Heart left ventricle (tissue), 16 donors: ENCODE measurements at regions not wholly inside any gene's neighbourhood (a gene's known extent, or its start where the extent isn't known, plus 50 kb on each side); places are given as distances from the start of the nearest gene placed in this dataset.

Experiments used
- ATAC-seq, 4 donors: fragments of 200-7000 bp; cut with Tn5 transposase; one replicate each; pipeline ENCODE4 v1.9.1; 2020 to 2022; ENCODE audit warnings: moderate library complexity in 4 of 4, mild to moderate bottlenecking in 3 of 4, moderate number of reproducible peaks in 1 of 4
- DNase-seq, 5 donors: peaks; one replicate each; pipeline ENCODE4 v3.0.0-alpha.2; 2020
- H3K27ac ChIP-seq, 12 donors: fragments of 200-600 bp; sonication (generic) in 4 of 12; one replicate each; pipeline versions ENCODE4 v1.5.0 to v1.8.0; 2016 to 2022; ENCODE audit warnings: mild to moderate bottlenecking in 2 of 12
- H3K27me3 ChIP-seq, 9 donors: fragments of 200-600 bp; sonication (generic) in 2 of 9; one replicate each; pipeline versions ENCODE4 v1.5.1 to v1.8.0; 2016 to 2022; ENCODE audit warnings: mild to moderate bottlenecking in 3 of 9
- H3K36me3 ChIP-seq, 9 donors: fragments of 200-600 bp; sonication (generic) in 2 of 9; one replicate each; pipeline versions ENCODE4 v1.5.0 to v1.8.0; 2018 to 2022; ENCODE audit warnings: mild to moderate bottlenecking in 2 of 9
- H3K4me1 ChIP-seq, 12 donors: fragments of 200-600 bp; sonication (generic) in 4 of 12; one replicate each; pipeline versions ENCODE4 v1.5.0 to v1.8.0; 2016 to 2022; ENCODE audit warnings: mild to moderate bottlenecking in 3 of 12
- H3K4me3 ChIP-seq, 12 donors: fragments of 200-600 bp; sonication (generic) in 4 of 12; one replicate each; pipeline versions ENCODE4 v1.5.0 to v1.8.0; 2017 to 2022; ENCODE audit warnings: mild to moderate bottlenecking in 9 of 12, moderate library complexity in 4 of 12
- H3K9me3 ChIP-seq, 12 donors: fragments of 200-600 bp; sonication (generic) in 4 of 12; one replicate each; pipeline versions ENCODE4 v1.5.0 to v1.8.0; 2016 to 2022; ENCODE audit warnings: mild to moderate bottlenecking in 1 of 12
- POLR2A ChIP-seq, 2 donors: fragments of 450-650 bp; IDR thresholded peaks; one replicate each; pipeline ENCODE4 v1.6.1; 2017; ENCODE audit warnings: antibody characterized with exemption in 2 of 2, mild to moderate bottlenecking in 2 of 2, moderate library complexity in 2 of 2
- WGBS, 4 donors: extraction: QIAGEN DNeasy Blood & Tissue Kit in 2 of 4; methylation state at CpG; one replicate each; pipeline versions ENCODE4 v1.1.5 to v1.1.7; 2013 to 2018; 5-methylcytosine and 5-hydroxymethylcytosine counted together
- intact Hi-C, 10 donors: fragments of 100-400 bp; cut with DNase I; formaldehyde crosslinking; loops; one replicate each; pipeline versions ENCODE4 v1.11.1 to v1.14.2; 2022
- TF ChIP-seq, protein P1 (sequence below), 12 donors: fragments of 200-600 bp; sonication (generic) in 4 of 12; IDR thresholded peaks; one replicate each; pipeline versions ENCODE4 v1.5.0 to v1.8.0; 2018 to 2022; ENCODE audit warnings: antibody characterized with exemption in 12 of 12, mild to moderate bottlenecking in 5 of 12
- donor health status: ischemic (EF 13 %, LVEDD 7.1; RV severe dilation, severe dysfunction).
- donor health status: healthy with polysubstance abuse.
- donor health status: DM: no; HTN: yes; CAD: no.
- donor health status: DM: no; HTN: no; CAD: no.
- donor health status: ischemic (EF 25% LVEDD 6.9; RV normal size, moderate dysfunction).
- donor health status: ischemic (EF 25% LVEDD 5.7; RV mildly dilated, moderate dysfunction).
- donor health status: healthy.
- donor health status: DM: yes; HTN: yes; CAD: no.
- donor health status: ischemic (EF 35%, LVEDD 5.7; RV mildly dilated, moderate dysfunction).
- donor health status: nonischemic (EF 11% LVEDD 7.7; RV severe dilation, severe dysfunction).
- donor health status: DM: yes; HTN: yes; CAD: no.
- donor health status: PGD.
- donor health status: ischemic (EF 29% LVEDD 5.4; RV normal size, mild dysfunction).
- donor health status: nonischemic (EF 23%, LVEDD 6.1; RV moderate dilation, normal function).

DNA sequence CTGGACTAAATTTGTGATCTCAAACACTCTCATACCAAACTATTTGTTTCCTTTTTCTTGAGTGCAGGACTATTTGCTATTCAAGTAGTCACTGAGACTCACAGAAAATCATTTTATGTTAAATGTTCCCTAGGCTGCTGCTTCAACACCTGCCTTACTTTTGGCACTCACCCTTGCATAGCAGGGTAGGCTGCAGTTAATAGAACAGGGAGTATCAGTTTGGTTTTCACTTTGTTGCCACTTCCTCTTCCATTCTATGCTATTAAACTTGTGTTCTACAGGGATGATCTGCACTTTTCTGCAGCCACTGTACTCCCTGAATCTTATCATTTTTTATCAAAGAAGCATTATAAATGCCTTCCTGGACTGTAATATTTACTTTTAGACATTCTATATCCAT is 148.7 kb upstream of the PRMT6 start:
- TF ChIP-seq, protein P1, sequence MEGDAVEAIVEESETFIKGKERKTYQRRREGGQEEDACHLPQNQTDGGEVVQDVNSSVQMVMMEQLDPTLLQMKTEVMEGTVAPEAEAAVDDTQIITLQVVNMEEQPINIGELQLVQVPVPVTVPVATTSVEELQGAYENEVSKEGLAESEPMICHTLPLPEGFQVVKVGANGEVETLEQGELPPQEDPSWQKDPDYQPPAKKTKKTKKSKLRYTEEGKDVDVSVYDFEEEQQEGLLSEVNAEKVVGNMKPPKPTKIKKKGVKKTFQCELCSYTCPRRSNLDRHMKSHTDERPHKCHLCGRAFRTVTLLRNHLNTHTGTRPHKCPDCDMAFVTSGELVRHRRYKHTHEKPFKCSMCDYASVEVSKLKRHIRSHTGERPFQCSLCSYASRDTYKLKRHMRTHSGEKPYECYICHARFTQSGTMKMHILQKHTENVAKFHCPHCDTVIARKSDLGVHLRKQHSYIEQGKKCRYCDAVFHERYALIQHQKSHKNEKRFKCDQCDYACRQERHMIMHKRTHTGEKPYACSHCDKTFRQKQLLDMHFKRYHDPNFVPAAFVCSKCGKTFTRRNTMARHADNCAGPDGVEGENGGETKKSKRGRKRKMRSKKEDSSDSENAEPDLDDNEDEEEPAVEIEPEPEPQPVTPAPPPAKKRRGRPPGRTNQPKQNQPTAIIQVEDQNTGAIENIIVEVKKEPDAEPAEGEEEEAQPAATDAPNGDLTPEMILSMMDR (IDR thresholded peaks at IDR 0.05), result no peak
- no peak for TF ChIP-seq POLR2A (IDR thresholded peaks at IDR 0.05)
- Histone ChIP-seq H3K27ac (no peak overlapping the region), H3K27me3 (no peaks in the 10 kb centered on the region), H3K4me1 (no peaks in the 10 kb centered on the region), H3K36me3 (no peaks in the 10 kb centered on the region), H3K4me3 (no peak overlapping the region), H3K9me3 (no peaks in the 10 kb centered on the region)
- intact Hi-C loops, result no loop called here
- DNase-seq, result no peak
- ATAC-seq, result no peak

DNA sequence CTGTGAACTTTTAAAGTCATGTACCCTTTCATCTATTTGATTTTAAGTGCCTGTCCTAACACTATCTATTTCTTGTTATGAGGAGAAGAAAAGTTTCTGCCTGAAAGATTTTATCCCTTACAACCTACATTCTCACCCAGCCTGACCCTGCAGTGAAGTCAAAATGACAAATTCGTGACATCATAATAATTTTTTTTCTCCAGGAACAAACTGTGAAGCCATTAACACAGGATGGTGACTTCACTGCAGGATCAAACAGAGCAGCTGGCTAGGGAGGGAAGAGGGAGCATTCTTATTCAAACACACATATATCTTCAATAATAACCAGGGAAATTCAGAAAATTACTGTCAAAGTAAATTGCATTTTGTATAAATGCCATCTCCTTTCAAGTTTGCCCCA is 147.8 kb upstream of the PRMT6 start:
- TF ChIP-seq, protein P1 (IDR thresholded peaks at IDR 0.05), result no peak
- TF ChIP-seq POLR2A (IDR thresholded peaks at IDR 0.05), result no peak
- no peaks in the 10 kb centered on the region for H3K36me3 ChIP-seq
- H3K4me3 ChIP-seq, result no peak overlapping the region
- H3K4me1 ChIP-seq, result no peaks in the 10 kb centered on the region
- WGBS, 4 donors, result 44 to 66% (median 59%) methylated on average over 1 of the region's 1 CpG
- H3K27ac ChIP-seq, result no peak overlapping the region
- ATAC-seq, result no peak
- no peaks in the 10 kb centered on the region for H3K27me3 ChIP-seq
- no peak for DNase-seq
- intact Hi-C loops, result no loop called here
- H3K9me3 ChIP-seq, result no peaks in the 10 kb centered on the region

DNA sequence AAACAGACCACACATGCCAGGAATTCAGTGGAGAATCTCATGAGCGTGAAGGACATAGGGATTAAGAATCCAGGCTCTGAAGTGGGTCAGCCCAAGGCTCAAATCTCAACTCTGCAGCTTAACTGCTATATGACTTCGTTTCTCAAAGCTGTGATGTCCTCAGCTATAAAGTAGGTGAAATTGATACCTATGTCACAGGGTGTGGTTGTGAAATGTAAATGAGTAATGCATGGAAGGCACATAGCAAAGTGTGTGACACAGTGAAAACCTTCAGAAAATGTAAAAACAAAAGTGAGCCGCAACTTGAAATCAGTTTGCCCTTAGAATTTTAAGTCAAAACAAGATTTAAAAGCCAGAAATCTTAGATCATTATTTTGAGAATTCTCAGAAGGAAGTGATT is 145.7 kb upstream of the PRMT6 start:
- no peaks in the 10 kb centered on the region for H3K9me3 ChIP-seq
- no peaks in the 10 kb centered on the region for H3K4me1 ChIP-seq
- ATAC-seq (no peak), DNase-seq (no peak)
- no peaks in the 10 kb centered on the region for H3K36me3 ChIP-seq
- WGBS, 4 donors, result 70 to 81% (median 76%) methylated on average over 3 of the region's 3 CpGs
- intact Hi-C loops, result loop anchor here in 1 of 10 donors (2.0 kb wide), 1 partner anchor 64 kb away; no protein-coding TSS in a partner anchor
- no peaks in the 10 kb centered on the region for H3K27me3 ChIP-seq
- no peak overlapping the region for H3K27ac ChIP-seq
- no peak for TF ChIP-seq POLR2A (IDR thresholded peaks at IDR 0.05)
- TF ChIP-seq, protein P1 (IDR thresholded peaks at IDR 0.05), result no peak
- H3K4me3 ChIP-seq, result no peak overlapping the region

DNA sequence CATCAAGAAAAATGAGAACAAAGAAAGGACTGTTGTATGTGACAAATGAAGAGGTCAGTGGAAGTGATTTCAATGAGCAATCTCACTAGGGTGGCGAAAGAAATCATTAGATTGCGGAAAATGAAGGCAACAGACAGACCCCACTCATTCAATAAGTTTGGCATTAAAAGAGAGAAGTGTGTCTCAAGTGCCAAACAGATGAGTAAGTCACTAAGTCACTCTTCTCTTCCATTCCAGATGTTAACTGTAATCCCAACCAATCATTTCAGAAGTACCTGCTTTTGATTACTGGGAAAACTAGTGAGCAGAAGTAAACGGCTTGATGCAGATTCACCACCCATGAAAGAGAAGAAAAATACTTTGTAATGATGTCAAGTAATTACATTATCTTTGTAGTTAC is 144.3 kb upstream of the PRMT6 start:
- WGBS, 4 donors, result 71 to 81% (median 77%) methylated on average over 3 of the region's 3 CpGs
- H3K9me3 ChIP-seq, result no peaks in the 10 kb centered on the region
- ATAC-seq (no peak), DNase-seq (no peak)
- no peaks in the 10 kb centered on the region for H3K4me1 ChIP-seq
- intact Hi-C loops, result no loop called here
- no peaks in the 10 kb centered on the region for H3K36me3 ChIP-seq
- TF ChIP-seq POLR2A (IDR thresholded peaks at IDR 0.05), result no peak
- TF ChIP-seq, protein P1 (IDR thresholded peaks at IDR 0.05), result no peak
- no peaks in the 10 kb centered on the region for H3K27me3 ChIP-seq
- H3K27ac ChIP-seq, result no peak overlapping the region
- H3K4me3 ChIP-seq, result no peak overlapping the region
